ENCODE measurements at regions not wholly inside any gene's neighbourhood (a gene's known extent, or its start where the extent isn't known, plus 50 kb on each side); places are given as distances from the start of the nearest gene placed in this dataset.

GRCh38 chr18:72207280-72207679 is 336.9 kb downstream of the CBLN2 start:
- DNase-seq (no peak), ATAC-seq (no peak)
- intact Hi-C loops (cut with micrococcal nuclease) = no loop called here

DNA sequence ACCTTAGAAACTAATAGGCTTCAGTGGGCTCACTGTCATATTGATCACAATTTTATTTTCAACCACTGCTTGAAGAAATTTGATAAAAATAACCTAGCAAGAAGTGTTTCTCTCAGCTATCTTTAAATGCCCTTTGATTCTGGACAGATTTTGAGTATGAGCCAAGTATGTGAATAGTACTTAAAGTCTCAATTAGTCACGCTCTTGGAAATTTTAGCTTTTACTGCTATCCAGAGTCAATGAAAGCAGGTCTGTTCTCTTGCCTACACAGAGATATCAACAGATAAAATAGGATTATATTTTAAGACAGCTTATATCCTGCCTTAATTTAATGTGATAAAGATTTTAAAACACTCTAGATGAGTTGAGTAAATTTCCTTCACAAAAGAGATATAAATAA is 337.3 kb downstream of the CBLN2 start:
- intact Hi-C loops (cut with micrococcal nuclease) = no loop called here
- ATAC-seq (no peak), DNase-seq (no peak)

- intact Hi-C loops (cut with micrococcal nuclease) = no loop called here
- DNase-seq = no peak
- no peak for ATAC-seq
Observed at GRCh38 chr18:72201032-72201431, 343.1 kb downstream of the CBLN2 start.

- ATAC-seq = no peak
- intact Hi-C loops (cut with micrococcal nuclease) = no loop called here
Observed at GRCh38 chr18:72197591-72197990, 346.6 kb downstream of the CBLN2 start.

DNA sequence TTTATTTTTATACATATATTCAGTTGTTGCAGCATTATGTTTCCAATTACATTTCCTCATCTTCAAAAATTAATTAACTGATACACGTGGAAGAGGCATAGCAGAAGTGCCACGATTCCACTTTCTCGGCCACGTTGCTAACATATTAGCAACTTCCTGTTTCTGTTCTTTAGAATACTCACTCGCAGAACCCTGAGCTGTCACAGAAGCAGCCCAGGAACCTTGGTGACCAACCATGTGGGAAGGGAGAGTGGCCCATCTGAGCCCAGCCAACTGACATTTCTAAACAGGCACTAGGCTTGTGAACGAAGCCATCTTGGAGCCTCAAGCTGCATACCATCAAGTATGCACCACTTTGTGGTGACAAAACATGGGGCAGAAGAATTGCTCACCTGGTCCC is 350.1 kb downstream of the CBLN2 start:
- DNase-seq = no peak
- ATAC-seq = no peak
- intact Hi-C loops (cut with micrococcal nuclease) = no loop called here

More at GRCh38 chr18:72197591-72197990, 346.6 kb downstream of the CBLN2 start:
- no peak for DNase-seq

DNA sequence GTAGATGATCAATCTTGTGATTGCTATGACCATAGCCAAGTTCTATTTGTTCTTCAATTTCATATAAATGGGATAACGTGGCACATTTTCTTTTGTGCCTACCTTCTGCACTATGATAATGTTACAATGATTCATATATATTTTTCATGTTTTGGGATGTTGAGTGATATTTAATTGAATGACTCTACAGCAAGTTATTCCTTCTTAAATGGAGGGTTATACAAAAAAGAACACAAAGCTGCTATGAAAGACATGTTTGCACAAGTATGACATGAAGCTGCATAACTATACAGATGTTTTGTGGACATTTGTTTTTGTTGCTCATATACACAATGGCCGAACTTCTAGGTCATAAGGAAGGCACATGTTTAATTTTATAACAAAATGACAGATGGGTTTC is 356.2 kb downstream of the CBLN2 start:
- DNase-seq = no peak
- intact Hi-C loops (cut with micrococcal nuclease) = no loop called here
- no peak for ATAC-seq

GRCh38 chr18:72181241-72181764 is 362.8 kb downstream of the CBLN2 start:
- no peak for DNase-seq
- intact Hi-C loops (cut with micrococcal nuclease) = no loop called here
- ATAC-seq = no peak

GRCh38 chr18:72180689-72181088 is 363.5 kb downstream of the CBLN2 start:
- DNase-seq (no peak), ATAC-seq (no peak)
- intact Hi-C loops (cut with micrococcal nuclease) = no loop called here

DNA sequence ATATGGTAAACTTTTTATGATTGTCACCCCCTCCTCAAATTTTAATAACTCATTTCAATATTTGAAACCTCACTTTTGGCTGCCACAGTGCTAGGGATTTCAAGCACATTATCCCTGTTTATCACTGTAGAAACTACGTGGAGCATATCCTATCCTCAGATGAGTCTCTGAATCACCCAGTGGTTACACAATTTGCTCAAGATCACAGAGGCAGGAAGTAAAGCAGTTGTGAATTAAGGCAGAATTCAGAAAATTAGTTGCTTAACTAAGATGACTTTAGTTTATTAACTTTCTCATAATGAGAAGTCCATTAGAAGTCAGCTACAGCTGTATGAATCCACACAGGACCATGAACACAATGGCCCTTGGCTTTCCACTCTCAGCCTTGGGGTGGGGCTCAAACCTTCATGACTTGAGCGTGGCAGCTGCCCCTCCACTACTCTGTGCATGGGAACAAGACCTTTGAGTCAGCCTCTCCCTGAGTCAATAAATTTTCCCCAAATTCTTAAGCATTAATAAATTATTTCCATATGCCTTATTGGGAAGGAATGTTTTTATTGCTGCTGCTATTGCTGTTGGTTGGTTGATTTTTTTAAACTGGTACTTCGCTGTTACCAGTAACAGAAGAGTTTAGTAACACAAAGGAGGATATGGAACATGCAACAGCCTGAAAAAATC is 369.0 kb downstream of the CBLN2 start:
- no peak for DNase-seq

DNA sequence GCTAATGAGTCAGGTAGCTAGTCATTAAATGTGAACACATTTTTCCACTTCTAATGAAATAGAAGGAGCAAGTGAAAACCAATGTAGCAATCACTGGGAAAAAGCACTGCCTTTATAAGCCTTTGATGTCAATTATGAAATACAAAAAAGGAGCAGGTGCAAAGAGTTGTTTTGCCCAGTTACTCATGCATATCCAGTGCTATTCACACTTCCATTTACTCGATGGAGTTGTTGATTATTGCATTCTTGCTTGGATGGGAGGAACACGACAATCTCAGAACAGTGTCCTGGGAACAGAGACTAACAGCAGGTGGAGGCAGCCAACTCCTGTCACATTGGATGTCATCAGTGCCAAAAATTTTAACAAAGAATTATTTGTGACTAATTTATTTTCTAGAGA is 372.5 kb downstream of the CBLN2 start:
- intact Hi-C loops (cut with micrococcal nuclease) = no loop called here
- DNase-seq (no peak), ATAC-seq (no peak)

More for the DNA sequence above, 369.0 kb downstream of the CBLN2 start:
- intact Hi-C loops (cut with micrococcal nuclease) = no loop called here
- no peak for ATAC-seq

DNA sequence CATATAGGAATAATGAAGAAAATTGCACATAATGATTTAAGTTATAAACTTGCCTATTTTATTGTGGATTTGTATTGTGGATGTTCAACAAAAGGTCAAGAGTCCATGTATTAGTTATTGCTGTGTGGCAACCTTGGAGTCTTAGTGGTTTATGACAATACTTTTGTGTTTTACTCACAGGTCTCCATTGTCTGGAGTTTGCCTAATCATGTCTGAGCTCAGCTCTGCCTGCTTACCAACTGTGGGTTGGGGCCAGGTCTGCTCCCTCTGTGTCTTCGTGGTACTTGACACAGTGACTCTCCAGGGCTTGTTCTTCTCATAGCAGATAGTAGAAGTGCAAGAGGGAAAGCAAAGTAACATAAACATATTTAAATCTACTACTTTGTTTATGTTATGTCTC is 382.5 kb downstream of the CBLN2 start:
- ATAC-seq (no peak), DNase-seq (no peak)
- intact Hi-C loops (cut with micrococcal nuclease) = no loop called here

- ATAC-seq (no peak), DNase-seq (no peak)
Observed at GRCh38 chr18:72160510-72161445, 383.4 kb downstream of the CBLN2 start.

DNA sequence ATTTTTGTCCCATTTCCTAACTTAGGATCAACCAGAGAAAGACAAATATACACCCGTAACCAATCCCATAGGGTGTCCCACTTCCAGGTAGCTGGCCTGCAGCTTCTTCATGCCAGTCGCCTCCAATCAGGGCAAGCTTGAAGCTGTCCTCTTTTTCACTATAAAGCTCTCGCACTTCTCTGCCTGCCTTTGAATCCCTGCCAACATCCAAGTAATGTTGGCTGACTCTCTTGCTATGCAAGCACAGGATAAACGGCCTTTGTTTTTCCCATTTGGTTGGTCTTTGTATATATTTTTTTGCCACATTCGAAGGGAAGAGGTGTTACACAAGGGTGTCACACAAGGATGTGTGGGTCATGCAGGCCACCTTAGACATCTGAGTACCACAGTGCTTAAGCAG is 388.8 kb downstream of the CBLN2 start:
- intact Hi-C loops (cut with micrococcal nuclease) = no loop called here
- DNase-seq (no peak), ATAC-seq (no peak)

More at GRCh38 chr18:72160510-72161445, 383.4 kb downstream of the CBLN2 start:
- intact Hi-C loops (cut with micrococcal nuclease) = no loop called here

GRCh38 chr18:72154926-72155325 is 389.2 kb downstream of the CBLN2 start:
- DNase-seq = no peak
- intact Hi-C loops (cut with micrococcal nuclease) = no loop called here
- no peak for ATAC-seq

- ATAC-seq (no peak), DNase-seq (no peak)
- intact Hi-C loops (cut with micrococcal nuclease) = no loop called here
Observed at GRCh38 chr18:72152935-72153334, 391.2 kb downstream of the CBLN2 start.

- intact Hi-C loops (cut with micrococcal nuclease) = no loop called here
- DNase-seq (no peak), ATAC-seq (no peak)
Observed at GRCh38 chr18:72147830-72148229, 396.3 kb downstream of the CBLN2 start.

GRCh38 chr18:72140007-72140406 is 404.1 kb downstream of the CBLN2 start:
- intact Hi-C loops (cut with micrococcal nuclease) = no loop called here
- ATAC-seq (no peak), DNase-seq (no peak)

DNA sequence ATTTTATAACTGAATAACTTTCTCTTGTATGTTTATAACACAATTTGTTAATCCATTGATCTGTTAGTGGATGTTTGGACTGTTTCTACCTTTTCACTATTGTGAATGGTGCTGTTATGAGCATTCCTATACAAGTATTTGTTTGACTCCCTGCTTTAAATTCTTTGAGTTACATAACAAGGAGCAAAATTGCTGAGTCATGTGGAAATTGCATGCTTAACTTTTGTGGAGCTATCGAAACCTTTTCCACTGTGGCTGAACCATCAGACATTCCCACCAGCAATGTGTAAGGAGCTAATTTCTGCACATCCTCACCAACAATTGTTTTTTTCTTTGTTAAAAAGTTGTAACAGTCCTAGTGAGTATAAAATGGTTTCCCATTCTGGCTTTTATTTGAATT is 415.5 kb downstream of the CBLN2 start:
- ATAC-seq (no peak), DNase-seq (no peak)
- intact Hi-C loops (cut with micrococcal nuclease) = no loop called here

- intact Hi-C loops (cut with micrococcal nuclease) = no loop called here
Observed at GRCh38 chr18:72122103-72122502, 422.0 kb downstream of the CBLN2 start.

GRCh38 chr18:72119082-72119481 is 425.1 kb downstream of the CBLN2 start:
- DNase-seq (no peak), ATAC-seq (no peak)
- intact Hi-C loops (cut with micrococcal nuclease) = no loop called here

More at GRCh38 chr18:72122103-72122502, 422.0 kb downstream of the CBLN2 start:
- no peak for DNase-seq
- no peak for ATAC-seq
